WTC11 (cell line): ENCODE measurements at regions not wholly inside any gene's neighbourhood (a gene's known extent, or its start where the extent isn't known, plus 50 kb on each side); places are given as distances from the start of the nearest gene placed in this dataset.

Experiments
- ATAC-seq: fragments of 200-7000 bp; cut with Tn5 transposase; 2 replicates; pipeline ENCODE4 v1.10.0; 2021; ENCODE audit warnings: mild to moderate bottlenecking, moderate library complexity
- CTCF ChIA-PET: fragments of 300-600 bp; sonication (Branson Sonifier 250); formaldehyde crosslinking; loops from one replicate; lab custom pipeline; 2021; ENCODE audit warnings: antibody characterized with exemption; lab: Charles Lee
- POLR2A ChIA-PET: fragments of 350-600 bp; sonication (Branson Sonifier 250); formaldehyde crosslinking; loops from one replicate; lab custom pipeline; 2021; ENCODE audit warnings: antibody characterized with exemption; lab: Charles Lee
- DNase-seq: peaks from one replicate; pipeline ENCODE4 v3.0.0; 2021; ENCODE audit warnings: low spot score
- H3K27ac Mint-ChIP-seq: 2 replicates; pipeline ENCODE4 v1.8.0; 2021; ENCODE audit warnings: mixed read lengths
- H3K27me3 Mint-ChIP-seq: 2 replicates; pipeline ENCODE4 v1.8.0; 2021; ENCODE audit warnings: low read depth, mild to moderate bottlenecking, moderate library complexity, mixed read lengths
- H3K36me3 Mint-ChIP-seq: 2 replicates; pipeline ENCODE4 v1.8.0; 2021; ENCODE audit warnings: mixed read lengths
- H3K4me1 Mint-ChIP-seq: 2 replicates; pipeline ENCODE4 v1.8.0; 2022; ENCODE audit warnings: mixed read lengths
- H3K4me3 Mint-ChIP-seq: 2 replicates; pipeline ENCODE4 v1.8.0; 2021; ENCODE audit warnings: mild to moderate bottlenecking, moderate library complexity, mixed read lengths
- H3K9me3 Mint-ChIP-seq: 2 replicates; pipeline ENCODE4 v1.8.0; 2021; ENCODE audit warnings: mixed read lengths
- ARID4B ChIP-seq: sonication (generic); formaldehyde crosslinking; IDR thresholded peaks from 2 replicates; pipeline ENCODE4 v1.8.0; 2023; ENCODE audit warnings: missing genetic modification reagents, mild to moderate bottlenecking, borderline replicate concordance
- E2F1 ChIP-seq: sonication (generic); formaldehyde crosslinking; IDR thresholded peaks from 2 replicates; pipeline ENCODE4 v1.8.0; 2022; ENCODE audit warnings: mild to moderate bottlenecking, missing genetic modification reagents
- GABPB1 ChIP-seq: sonication (generic); formaldehyde crosslinking; IDR thresholded peaks from 2 replicates; pipeline ENCODE4 v1.8.1; 2023; ENCODE audit warnings: mild to moderate bottlenecking, missing genetic modification reagents
- GTF2I ChIP-seq: fragments of 250-450 bp; sonication (Bioruptor Pico); conservative IDR thresholded peaks from 2 replicates; pipeline ENCODE4 v1.4.0; 2021; ENCODE audit warnings: mild to moderate bottlenecking
- IRF1 ChIP-seq: sonication (generic); formaldehyde crosslinking; IDR thresholded peaks from 2 replicates; pipeline ENCODE4 v1.8.0; 2023; ENCODE audit warnings: missing genetic modification reagents
- KAT7 ChIP-seq: sonication (generic); formaldehyde crosslinking; IDR thresholded peaks from 2 replicates; pipeline ENCODE4 v1.8.1; 2023; ENCODE audit warnings: missing genetic modification reagents, mild to moderate bottlenecking, borderline replicate concordance
- MAX ChIP-seq: sonication (generic); formaldehyde crosslinking; IDR thresholded peaks from 2 replicates; pipeline ENCODE4 v1.8.0; 2022; ENCODE audit warnings: mild to moderate bottlenecking, missing genetic modification reagents
- MXD4 ChIP-seq: fragments of 250-450 bp; sonication (Bioruptor Pico); IDR thresholded peaks from 2 replicates; pipeline ENCODE4 v1.8.0; 2021; ENCODE audit warnings: mild to moderate bottlenecking, moderate library complexity, borderline replicate concordance
- NFE2L1 ChIP-seq: sonication (generic); formaldehyde crosslinking; IDR thresholded peaks from 2 replicates; pipeline ENCODE4 v1.8.1; 2023; ENCODE audit warnings: missing genetic modification reagents
- NFYB ChIP-seq: sonication (generic); formaldehyde crosslinking; conservative IDR thresholded peaks from 2 replicates; pipeline ENCODE4 v1.8.0; 2022; ENCODE audit warnings: low read depth, missing genetic modification reagents
- SOX15 ChIP-seq: fragments of 250-450 bp; sonication (Bioruptor Pico); IDR thresholded peaks from 2 replicates; pipeline ENCODE4 v1.9.0; 2021; ENCODE audit warnings: mild to moderate bottlenecking
- STAT6 ChIP-seq: sonication (generic); formaldehyde crosslinking; conservative IDR thresholded peaks from 2 replicates; pipeline ENCODE4 v1.8.1; 2023; ENCODE audit warnings: mild to moderate bottlenecking, low read depth, missing genetic modification reagents, moderate library complexity
- USF1 ChIP-seq: sonication (generic); formaldehyde crosslinking; IDR thresholded peaks from 2 replicates; pipeline ENCODE4 v1.8.0; 2022; ENCODE audit warnings: mild to moderate bottlenecking, missing genetic modification reagents
- USF2 ChIP-seq: sonication (generic); formaldehyde crosslinking; IDR thresholded peaks from 2 replicates; pipeline ENCODE4 v1.8.1; 2023; ENCODE audit warnings: mild to moderate bottlenecking, missing genetic modification reagents, moderate library complexity
- ZNF232 ChIP-seq: sonication (generic); formaldehyde crosslinking; IDR thresholded peaks from 2 replicates; pipeline ENCODE4 v1.8.0; 2022; ENCODE audit warnings: mild to moderate bottlenecking, missing genetic modification reagents
- ZNF317 ChIP-seq: sonication (generic); formaldehyde crosslinking; IDR thresholded peaks from 2 replicates; pipeline ENCODE4 v1.8.1; 2023; ENCODE audit warnings: low read depth, mild to moderate bottlenecking, moderate library complexity, missing genetic modification reagents, borderline replicate concordance
- ZNF425 ChIP-seq: fragments of 250-450 bp; sonication (Bioruptor Pico); conservative IDR thresholded peaks from 2 replicates; pipeline ENCODE4 v1.9.0; 2021; ENCODE audit warnings: mild to moderate bottlenecking

GRCh38 chr1:189880135-189880534 lies 597.5 kb downstream of the BRINP3 start (continued):
- no peak for TF ChIP-seq ZNF232
- TF ChIP-seq ZNF317 (CRISPR knock-in tag) = no peak

- peak overlapping the region; percentile 85 for H3K27ac Mint-ChIP-seq
- ATAC-seq (peak; percentile 94), DNase-seq (no peak)
- H3K9me3 Mint-ChIP-seq = no peaks in the 10 kb centered on the region
- no peak overlapping the region; the same call in 1 of the 2 replicates for H3K4me3 Mint-ChIP-seq
- H3K36me3 Mint-ChIP-seq = no peaks in the 10 kb centered on the region
- TF ChIP-seq USF2 (CRISPR knock-in tag) (no peak), E2F1 (CRISPR knock-in tag) (no peak), NFYB (CRISPR knock-in tag) (no peak), USF1 (CRISPR knock-in tag) (no peak), IRF1 (CRISPR knock-in tag) (no peak), GABPB1 (no peak), SOX15 (CRISPR knock-in tag) (no peak)
- ChIA-PET CTCF (interaction anchor here (0.7 kb wide), 1 partner anchor 185 kb away, joined by 3 read pairs; no protein-coding TSS in a partner anchor), POLR2A (no interaction called here)
- no peaks in the 10 kb centered on the region for H3K27me3 Mint-ChIP-seq
- H3K4me1 Mint-ChIP-seq = peaks cover 16% of the 10 kb centered on the region
Observed at GRCh38 chr1:189899686-189900425, 577.8 kb downstream of the BRINP3 start.

GRCh38 chr1:189904509-189904908 lies 573.2 kb downstream of the BRINP3 start:
- no peak overlapping the region for H3K27ac Mint-ChIP-seq
- no peaks in the 10 kb centered on the region for H3K27me3 Mint-ChIP-seq
- no peaks in the 10 kb centered on the region for H3K36me3 Mint-ChIP-seq
- DNase-seq (no peak), ATAC-seq (no peak)
- no peak overlapping the region for H3K4me3 Mint-ChIP-seq
- ChIA-PET CTCF (no interaction called here), POLR2A (no interaction called here)
- H3K4me1 Mint-ChIP-seq = peaks cover 17% of the 10 kb centered on the region
- H3K9me3 Mint-ChIP-seq = no peaks in the 10 kb centered on the region; the same call in 1 of the 2 replicates
- TF ChIP-seq USF2 (CRISPR knock-in tag) (no peak), MXD4 (no peak), ZNF425 (CRISPR knock-in tag) (no peak), STAT6 (no peak), MAX (no peak), GTF2I (no peak), ARID4B (CRISPR knock-in tag) (no peak), KAT7 (no peak), NFE2L1 (CRISPR knock-in tag) (no peak)
